ENCODE measurements at regions not wholly inside any gene's neighbourhood (a gene's known extent, or its start where the extent isn't known, plus 50 kb on each side); places are given as distances from the start of the nearest gene placed in this dataset.

DNA sequence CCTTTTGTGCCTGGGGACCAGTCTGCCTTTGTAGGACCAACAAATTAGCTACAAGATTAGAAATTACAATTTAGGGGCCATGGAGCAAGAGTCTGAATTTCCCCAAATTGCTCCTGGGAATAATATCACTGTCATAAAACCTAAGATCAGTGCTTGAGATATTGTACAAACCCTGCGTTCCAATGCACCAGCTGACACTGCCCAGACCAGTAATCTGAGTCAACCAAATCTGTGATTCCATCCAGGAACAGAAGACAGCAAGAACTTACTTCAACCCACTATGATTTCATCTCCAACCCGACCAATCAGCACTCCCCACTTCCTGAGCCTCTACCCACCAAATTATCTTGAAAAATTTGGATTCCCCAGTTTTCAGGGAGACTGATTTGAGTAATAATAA lies 1305.0 kb upstream of the NRXN1 start:
- intact Hi-C loops (cut with DNase I) = no loop called here
- TF ChIP-seq, protein P1, sequence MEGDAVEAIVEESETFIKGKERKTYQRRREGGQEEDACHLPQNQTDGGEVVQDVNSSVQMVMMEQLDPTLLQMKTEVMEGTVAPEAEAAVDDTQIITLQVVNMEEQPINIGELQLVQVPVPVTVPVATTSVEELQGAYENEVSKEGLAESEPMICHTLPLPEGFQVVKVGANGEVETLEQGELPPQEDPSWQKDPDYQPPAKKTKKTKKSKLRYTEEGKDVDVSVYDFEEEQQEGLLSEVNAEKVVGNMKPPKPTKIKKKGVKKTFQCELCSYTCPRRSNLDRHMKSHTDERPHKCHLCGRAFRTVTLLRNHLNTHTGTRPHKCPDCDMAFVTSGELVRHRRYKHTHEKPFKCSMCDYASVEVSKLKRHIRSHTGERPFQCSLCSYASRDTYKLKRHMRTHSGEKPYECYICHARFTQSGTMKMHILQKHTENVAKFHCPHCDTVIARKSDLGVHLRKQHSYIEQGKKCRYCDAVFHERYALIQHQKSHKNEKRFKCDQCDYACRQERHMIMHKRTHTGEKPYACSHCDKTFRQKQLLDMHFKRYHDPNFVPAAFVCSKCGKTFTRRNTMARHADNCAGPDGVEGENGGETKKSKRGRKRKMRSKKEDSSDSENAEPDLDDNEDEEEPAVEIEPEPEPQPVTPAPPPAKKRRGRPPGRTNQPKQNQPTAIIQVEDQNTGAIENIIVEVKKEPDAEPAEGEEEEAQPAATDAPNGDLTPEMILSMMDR (IDR thresholded peaks at IDR 0.05) = no peak
- no peak for TF ChIP-seq POLR2A (IDR thresholded peaks at IDR 0.05)
- no peak for ATAC-seq
- Histone ChIP-seq H3K4me1 (no peaks in the 10 kb centered on the region), H3K27me3 (no peaks in the 10 kb centered on the region), H3K9me3 (no peaks in the 10 kb centered on the region), H3K27ac (no peak overlapping the region), H3K4me3 (no peak overlapping the region), H3K36me3 (no peaks in the 10 kb centered on the region)
- 44% methylated on average over 2 of the region's 2 CpGs for WGBS (ENCODE audit: insufficient coverage, low coverage, low lambda C conversion rate, missing lambda C conversion rate)
- DNase-seq = no peak

DNA sequence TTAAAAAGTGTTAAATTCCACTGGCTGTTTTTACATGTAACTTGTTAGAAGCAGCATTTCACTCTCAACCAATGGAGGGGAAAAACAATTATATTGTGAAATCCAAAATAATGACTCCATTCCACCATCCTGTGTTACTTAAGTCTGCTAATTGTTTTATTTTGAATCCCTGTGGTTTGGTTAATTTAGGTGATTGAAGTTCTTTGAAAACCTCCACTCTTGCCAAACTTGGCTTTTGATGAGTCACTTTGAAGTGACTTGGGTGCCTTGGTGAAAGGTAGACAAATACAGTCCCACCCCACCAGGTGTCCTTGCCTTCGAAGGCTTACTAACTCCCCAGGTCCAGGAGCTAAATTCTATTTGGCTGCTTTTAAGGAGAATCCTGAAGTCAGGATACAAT lies 1303.8 kb upstream of the NRXN1 start:
- Histone ChIP-seq H3K36me3 (no peaks in the 10 kb centered on the region), H3K27me3 (no peaks in the 10 kb centered on the region), H3K9me3 (no peaks in the 10 kb centered on the region), H3K4me1 (no peaks in the 10 kb centered on the region), H3K4me3 (no peak overlapping the region), H3K27ac (no peak overlapping the region)
- ATAC-seq (no peak), DNase-seq (no peak)
- intact Hi-C loops (cut with DNase I) = no loop called here
- TF ChIP-seq POLR2A (IDR thresholded peaks at IDR 0.05) = no peak
- TF ChIP-seq, protein P1 (IDR thresholded peaks at IDR 0.05) = no peak
- 35% methylated on average over 1 of the region's 1 CpG for WGBS (ENCODE audit: insufficient coverage, low coverage, low lambda C conversion rate, missing lambda C conversion rate)

DNA sequence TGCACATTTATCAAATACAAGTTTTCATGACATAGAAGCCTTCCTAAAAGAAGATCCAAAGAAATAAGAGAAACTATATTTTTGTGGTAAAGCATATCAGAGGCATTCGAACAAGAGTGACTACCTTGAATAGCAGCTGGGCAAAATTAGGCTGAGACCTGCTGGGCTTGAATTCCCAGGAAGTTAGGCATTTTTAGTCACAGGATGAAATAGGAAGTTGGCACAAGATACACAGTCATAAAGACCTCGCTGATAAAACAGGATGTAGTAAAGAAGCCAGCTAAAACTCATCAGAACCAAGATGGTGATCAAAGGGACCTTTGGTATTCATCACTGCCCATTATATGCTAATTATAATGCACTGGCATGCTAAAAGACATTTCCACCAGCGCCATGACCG lies 1302.3 kb upstream of the NRXN1 start:
- no peak overlapping the region for H3K4me3 ChIP-seq
- H3K36me3 ChIP-seq = no peaks in the 10 kb centered on the region
- intact Hi-C loops (cut with DNase I) = no loop called here
- 41% methylated on average over 2 of the region's 4 CpGs for WGBS (ENCODE audit: insufficient coverage, low coverage, low lambda C conversion rate, missing lambda C conversion rate)
- no peaks in the 10 kb centered on the region for H3K9me3 ChIP-seq
- TF ChIP-seq POLR2A (IDR thresholded peaks at IDR 0.05) = no peak
- TF ChIP-seq, protein P1 (IDR thresholded peaks at IDR 0.05) = no peak
- no peaks in the 10 kb centered on the region for H3K27me3 ChIP-seq
- DNase-seq = no peak
- no peak overlapping the region for H3K27ac ChIP-seq
- ATAC-seq = no peak
- H3K4me1 ChIP-seq = no peaks in the 10 kb centered on the region

- intact Hi-C loops (cut with DNase I) = no loop called here
- Histone ChIP-seq H3K27me3 (no peaks in the 10 kb centered on the region), H3K4me1 (no peaks in the 10 kb centered on the region), H3K4me3 (no peak overlapping the region), H3K27ac (no peak overlapping the region), H3K36me3 (no peaks in the 10 kb centered on the region), H3K9me3 (no peaks in the 10 kb centered on the region)
- TF ChIP-seq, protein P1 (IDR thresholded peaks at IDR 0.05) = no peak
- no peak for TF ChIP-seq POLR2A (IDR thresholded peaks at IDR 0.05)
- DNase-seq (no peak), ATAC-seq (no peak)
- WGBS (ENCODE audit: insufficient coverage, low coverage, low lambda C conversion rate, missing lambda C conversion rate) = no CpG with 5 or more reads among the region's 2 CpGs
Measured at GRCh38 chr2:52327641-52328040, 1295.7 kb upstream of the NRXN1 start.

- Histone ChIP-seq H3K27me3 (no peaks in the 10 kb centered on the region), H3K9me3 (no peaks in the 10 kb centered on the region), H3K36me3 (no peaks in the 10 kb centered on the region), H3K4me1 (no peaks in the 10 kb centered on the region), H3K27ac (no peak overlapping the region), H3K4me3 (no peak overlapping the region)
- DNase-seq = no peak
- TF ChIP-seq, protein P1 (IDR thresholded peaks at IDR 0.05) = no peak
- no peak for TF ChIP-seq POLR2A (IDR thresholded peaks at IDR 0.05)
- intact Hi-C loops (cut with DNase I) = no loop called here
- WGBS (ENCODE audit: insufficient coverage, low coverage, low lambda C conversion rate, missing lambda C conversion rate) = 72% methylated on average over 3 of the region's 3 CpGs
- no peak for ATAC-seq
Measured at GRCh38 chr2:52314231-52314630, 1282.3 kb upstream of the NRXN1 start.

All from right lobe of liver (tissue), 6 donors.